Caco-2 (cell line): ENCODE measurements at regions not wholly inside any gene's neighbourhood (a gene's known extent, or its start where the extent isn't known, plus 50 kb on each side); places are given as distances from the start of the nearest gene placed in this dataset.

ENCODE experiments used
- BruUV-seq: library from RNA; stranded (reverse); fragments of 400-500 nt; replicated peaks from 2 replicates; lab custom pipeline; 2021; lab: Mats Ljungman, UMichigan
- CTCF ChIA-PET: fragments of 300-600 bp; sonication (Branson Sonifier 250); formaldehyde crosslinking; loops from one replicate; lab custom pipeline; 2022; ENCODE audit warnings: antibody characterized with exemption; lab: Charles Lee
- POLR2A ChIA-PET: fragments of 300-600 bp; sonication (Branson Sonifier 250); formaldehyde crosslinking; loops from one replicate; lab custom pipeline; 2022; ENCODE audit warnings: antibody characterized with exemption; lab: Charles Lee
- DNase-seq, 2 experiments: peaks; one replicate each; pipeline versions ENCODE4 v3.0.0 to v3.0.0-alpha.2; 2020 to 2022
- H3K27me3 ChIP-seq: replicated peaks from 2 replicates; pipeline ENCODE4 v1.6.0; 2011; ENCODE audit warnings: low read length; ENCODE audit not compliant: control insufficient read depth, insufficient read depth
- H3K36me3 ChIP-seq: 2 replicates; pipeline ENCODE4 v1.5.1; 2011; ENCODE audit warnings: low read length; ENCODE audit not compliant: control insufficient read depth, insufficient read depth
- H3K4me1 ChIP-seq: fragments of 250-450 bp; sonication (Bioruptor Pico); 2 replicates; pipeline ENCODE4 v1.5.1; 2020; ENCODE audit warnings: mild to moderate bottlenecking
- H3K4me3 ChIP-seq: 2 replicates; pipeline ENCODE4 v1.5.1; 2011; ENCODE audit warnings: low read depth, mild to moderate bottlenecking, control low read depth, low read length
- H3K9me3 ChIP-seq: fragments of 250-450 bp; sonication (Bioruptor Pico); 2 replicates; pipeline ENCODE4 v1.5.1; 2020; ENCODE audit warnings: mild to moderate bottlenecking, moderate library complexity
- H3K27ac Mint-ChIP-seq: one replicate; pipeline ENCODE4 v1.8.0; 2022; ENCODE audit warnings: mixed read lengths; ENCODE audit not compliant: unreplicated experiment
- H3K27me3 Mint-ChIP-seq: one replicate; pipeline ENCODE4 v1.8.0; 2022; ENCODE audit warnings: mixed read lengths; ENCODE audit not compliant: insufficient read depth, unreplicated experiment
- H3K36me3 Mint-ChIP-seq: one replicate; pipeline ENCODE4 v1.8.0; 2022; ENCODE audit warnings: mild to moderate bottlenecking, mixed read lengths; ENCODE audit not compliant: insufficient read depth, unreplicated experiment
- H3K4me1 Mint-ChIP-seq: one replicate; pipeline ENCODE4 v1.8.0; 2022; ENCODE audit warnings: low read depth, mixed read lengths; ENCODE audit not compliant: unreplicated experiment
- H3K4me3 Mint-ChIP-seq: one replicate; pipeline ENCODE4 v1.8.0; 2022; ENCODE audit warnings: mild to moderate bottlenecking, moderate library complexity, mixed read lengths; ENCODE audit not compliant: unreplicated experiment
- H3K9me3 Mint-ChIP-seq: one replicate; pipeline ENCODE4 v1.8.0; 2022; ENCODE audit warnings: mixed read lengths; ENCODE audit not compliant: unreplicated experiment
- CTCF ChIP-seq, 2 experiments: fragments of 200-600 bp in 1 of 2; IDR thresholded peaks; 1 replicate in 1 of 2; 2 replicates in 1 of 2; pipeline versions ENCODE4 v1.5.1 to v1.8.0; 2011 to 2022; ENCODE audit warnings: antibody characterized with exemption in 1 of 2, control low read depth in 1 of 2, inconsistent platforms in 1 of 2, low read depth in 1 of 2, low read length in 1 of 2, mild to moderate bottlenecking in 1 of 2, moderate library complexity in 1 of 2; ENCODE audit not compliant: insufficient read depth in 1 of 2, severe bottlenecking in 1 of 2, unreplicated experiment in 1 of 2
- intact Hi-C: fragments of 100-400 bp; cut with micrococcal nuclease; formaldehyde crosslinking; loops from one replicate; pipeline ENCODE4 v1.10.0; 2022; ENCODE audit not compliant: unreplicated experiment

DNA sequence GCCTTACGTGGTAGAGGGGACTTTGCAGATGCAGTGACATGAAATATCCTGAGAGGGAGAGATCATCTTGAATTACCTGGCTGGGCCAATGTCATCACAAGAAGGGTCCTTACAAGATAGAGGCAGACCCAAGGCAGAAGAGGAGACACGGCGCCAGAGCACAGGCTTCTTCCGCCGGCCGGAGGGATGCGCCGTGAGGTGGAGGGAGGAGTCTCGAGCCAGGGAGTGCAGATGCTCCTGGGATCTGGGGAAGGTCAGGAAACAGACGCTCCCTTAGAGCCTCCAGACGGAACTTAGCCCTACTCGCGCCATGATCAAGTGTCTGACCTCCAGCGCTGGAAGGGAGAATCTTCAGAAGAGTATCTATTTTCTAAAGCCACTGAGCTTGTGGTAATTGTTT lies 304.8 kb downstream of the GLRX3 start:
- Mint-ChIP-seq H3K4me1 (no peaks in the 10 kb centered on the region), H3K36me3 (no peaks in the 10 kb centered on the region), H3K27ac (no peak overlapping the region), H3K27me3 (peaks cover 5% of the 10 kb centered on the region), H3K4me3 (no peak overlapping the region), H3K9me3 (peaks cover 16% of the 10 kb centered on the region)
- TF ChIP-seq CTCF (IDR thresholded peaks at IDR 0.05; ENCODE audit: insufficient read depth in 1 of 2, low read depth in 1 of 2, low read length in 1 of 2, severe bottlenecking in 1 of 2, unreplicated experiment in 1 of 2): no peak
- no peak for DNase-seq
- Histone ChIP-seq H3K36me3 (no peaks in the 10 kb centered on the region), H3K4me3 (no peak overlapping the region), H3K9me3 (no peaks in the 10 kb centered on the region), H3K27me3 (no peaks in the 10 kb centered on the region), H3K4me1 (no peaks in the 10 kb centered on the region)
- intact Hi-C loops: no loop called here
- ChIA-PET POLR2A (no interaction called here), CTCF (no interaction called here)
- BruUV-seq: no TSS peak

DNA sequence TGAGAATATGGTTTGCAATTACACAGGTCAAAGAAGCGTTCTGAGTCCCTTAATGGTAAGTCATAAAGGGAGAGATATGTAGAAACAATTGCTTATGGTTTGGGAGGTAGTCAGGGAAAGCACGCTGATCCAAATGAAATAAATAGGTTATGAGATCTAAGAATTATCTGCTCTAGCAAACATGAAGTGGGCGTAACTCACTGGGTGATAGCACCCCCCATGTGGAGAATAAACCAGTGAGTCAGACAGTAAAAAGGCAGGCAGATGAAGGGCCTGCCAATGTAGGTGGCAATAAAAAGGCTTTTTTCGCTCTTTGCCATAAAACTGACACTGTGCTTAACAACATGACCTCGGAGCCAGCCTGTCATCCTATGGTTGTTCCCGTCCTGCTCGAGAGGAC lies 306.9 kb downstream of the GLRX3 start:
- no peaks in the 10 kb centered on the region for H3K36me3 Mint-ChIP-seq
- CTCF ChIA-PET: no interaction called here
- H3K9me3 ChIP-seq: no peaks in the 10 kb centered on the region; the same call in 1 of the 2 replicates
- no TSS peak for BruUV-seq
- DNase-seq: no peak
- TF ChIP-seq CTCF (IDR thresholded peaks at IDR 0.05; ENCODE audit: insufficient read depth in 1 of 2, low read depth in 1 of 2, low read length in 1 of 2, severe bottlenecking in 1 of 2, unreplicated experiment in 1 of 2): no peak
- peaks cover 9% of the 10 kb centered on the region for H3K27me3 Mint-ChIP-seq
- H3K4me3 ChIP-seq: no peak overlapping the region
- intact Hi-C loops: no loop called here
- no peak overlapping the region for H3K27ac Mint-ChIP-seq
- no peak overlapping the region for H3K4me3 Mint-ChIP-seq
- H3K4me1 ChIP-seq: no peaks in the 10 kb centered on the region
- no peaks in the 10 kb centered on the region for H3K4me1 Mint-ChIP-seq
- POLR2A ChIA-PET: no interaction called here
- H3K36me3 ChIP-seq: no peaks in the 10 kb centered on the region
- no peaks in the 10 kb centered on the region for H3K27me3 ChIP-seq
- peaks cover 5% of the 10 kb centered on the region for H3K9me3 Mint-ChIP-seq

DNA sequence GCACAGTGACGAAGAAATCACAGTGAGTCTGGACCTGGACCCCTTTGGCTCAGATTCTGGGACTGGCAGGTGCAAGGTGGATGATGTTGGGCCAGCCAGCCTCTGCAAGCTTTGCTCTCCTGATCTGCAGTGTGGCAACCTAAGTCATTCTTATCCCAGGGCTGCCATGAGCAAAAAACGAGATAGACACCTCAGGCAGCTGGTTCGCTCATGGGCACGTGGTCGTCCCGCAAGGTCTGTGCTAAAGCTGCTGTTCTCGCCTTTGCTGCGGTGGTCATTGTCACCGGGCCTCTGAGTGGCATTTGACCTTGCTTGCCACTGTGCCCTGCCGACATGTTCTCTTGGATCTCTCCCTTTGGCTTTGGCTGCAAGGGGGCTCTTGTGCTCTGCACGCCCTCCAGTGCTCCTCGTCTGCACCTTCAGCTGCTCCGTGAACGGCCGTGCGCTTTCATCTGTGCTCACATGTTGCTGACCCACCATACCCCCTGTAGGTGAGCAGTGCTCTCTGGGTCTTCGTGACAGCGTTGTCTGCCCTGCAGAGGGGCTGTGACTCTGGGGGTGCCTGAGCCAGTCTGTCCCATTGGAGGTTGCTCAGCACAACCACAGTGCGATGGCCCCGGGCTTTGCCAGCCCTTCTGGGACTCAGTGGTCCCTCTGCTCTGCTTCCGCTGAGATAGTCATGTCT lies 317.0 kb downstream of the GLRX3 start:
- Mint-ChIP-seq H3K9me3 (peaks cover 14% of the 10 kb centered on the region), H3K4me3 (no peak overlapping the region), H3K27me3 (peaks cover 9% of the 10 kb centered on the region), H3K36me3 (no peaks in the 10 kb centered on the region), H3K4me1 (no peaks in the 10 kb centered on the region), H3K27ac (no peak overlapping the region)
- ChIA-PET CTCF (no interaction called here), POLR2A (no interaction called here)
- intact Hi-C loops: no loop called here
- BruUV-seq: no TSS peak
- TF ChIP-seq CTCF (IDR thresholded peaks at IDR 0.05; ENCODE audit: insufficient read depth in 1 of 2, low read depth in 1 of 2, low read length in 1 of 2, severe bottlenecking in 1 of 2, unreplicated experiment in 1 of 2): no peak
- Histone ChIP-seq H3K36me3 (no peaks in the 10 kb centered on the region), H3K4me1 (no peaks in the 10 kb centered on the region), H3K9me3 (no peaks in the 10 kb centered on the region), H3K27me3 (no peaks in the 10 kb centered on the region), H3K4me3 (no peak overlapping the region)
- DNase-seq: no peak
